ENCODE measurements at regions not wholly inside any gene's neighbourhood (a gene's known extent, or its start where the extent isn't known, plus 50 kb on each side); places are given as distances from the start of the nearest gene placed in this dataset.

GRCh38 chr15:87354661-87355410 lies 901.7 kb downstream of the NTRK3 start:
- Histone ChIP-seq H3K27me3 (no peaks in the 10 kb centered on the region), H3K9me3 (no peaks in the 10 kb centered on the region), H3K27ac (no peak overlapping the region), H3K4me1 (no peaks in the 10 kb centered on the region), H3K36me3 (no peaks in the 10 kb centered on the region), H3K4me3 (no peak overlapping the region)
- TF ChIP-seq CTCF (IDR thresholded peaks at IDR 0.05), result no peak
- DNase-seq (ENCODE audit: low spot score in 2 of 2), result no peak
- intact Hi-C loops (cut with DNase I), result no loop called here

- no peak overlapping the region for H3K27ac ChIP-seq
- no peaks in the 10 kb centered on the region for H3K27me3 ChIP-seq
- no peak for DNase-seq (ENCODE audit: low spot score in 2 of 2)
- H3K36me3 ChIP-seq, result no peaks in the 10 kb centered on the region
- H3K9me3 ChIP-seq, result no peaks in the 10 kb centered on the region
- TF ChIP-seq CTCF (IDR thresholded peaks at IDR 0.05), result no peak
- H3K4me1 ChIP-seq, result no peaks in the 10 kb centered on the region
- intact Hi-C loops (cut with DNase I), result no loop called here
- H3K4me3 ChIP-seq, result no peak overlapping the region
Observed at GRCh38 chr15:87349181-87349580, 907.4 kb downstream of the NTRK3 start.

GRCh38 chr15:87348746-87349145 lies 907.8 kb downstream of the NTRK3 start:
- Histone ChIP-seq H3K27ac (no peak overlapping the region), H3K4me3 (no peak overlapping the region), H3K9me3 (no peaks in the 10 kb centered on the region), H3K4me1 (no peaks in the 10 kb centered on the region), H3K36me3 (no peaks in the 10 kb centered on the region), H3K27me3 (no peaks in the 10 kb centered on the region)
- no peak for TF ChIP-seq CTCF (IDR thresholded peaks at IDR 0.05)
- intact Hi-C loops (cut with DNase I), result no loop called here
- no peak for DNase-seq (ENCODE audit: low spot score in 2 of 2)

GRCh38 chr15:87347806-87348515 lies 908.6 kb downstream of the NTRK3 start:
- intact Hi-C loops (cut with DNase I), result no loop called here
- no peak for TF ChIP-seq CTCF (IDR thresholded peaks at IDR 0.05)
- H3K9me3 ChIP-seq, result no peaks in the 10 kb centered on the region
- H3K36me3 ChIP-seq, result no peaks in the 10 kb centered on the region
- H3K4me3 ChIP-seq, result no peak overlapping the region
- no peak overlapping the region for H3K27ac ChIP-seq
- no peak for DNase-seq (ENCODE audit: low spot score in 2 of 2)
- no peaks in the 10 kb centered on the region for H3K27me3 ChIP-seq
- no peaks in the 10 kb centered on the region for H3K4me1 ChIP-seq

GRCh38 chr15:87345961-87346360 lies 910.6 kb downstream of the NTRK3 start:
- no peaks in the 10 kb centered on the region for H3K9me3 ChIP-seq
- intact Hi-C loops (cut with DNase I), result no loop called here
- no peak overlapping the region for H3K4me3 ChIP-seq
- no peaks in the 10 kb centered on the region for H3K4me1 ChIP-seq
- H3K36me3 ChIP-seq, result no peaks in the 10 kb centered on the region
- no peak for DNase-seq (ENCODE audit: low spot score in 2 of 2)
- H3K27ac ChIP-seq, result no peak overlapping the region
- no peaks in the 10 kb centered on the region for H3K27me3 ChIP-seq
- no peak for TF ChIP-seq CTCF (IDR thresholded peaks at IDR 0.05)

All from ascending aorta (tissue), 2 donors.